Activated naive CD4-positive, alpha-beta T cell treated with anti-CD3 and anti-CD28 coated beads, Interleukin-2, amount 50 U/mL, for 16 hours (primary cell): ENCODE measurements at regions not wholly inside any gene's neighbourhood (a gene's known extent, or its start where the extent isn't known, plus 50 kb on each side); places are given as distances from the start of the nearest gene placed in this dataset.

Experiments used
- DNase-seq: peaks from one replicate; pipeline ENCODE4 v3.0.0-alpha.2; 2020

DNA sequence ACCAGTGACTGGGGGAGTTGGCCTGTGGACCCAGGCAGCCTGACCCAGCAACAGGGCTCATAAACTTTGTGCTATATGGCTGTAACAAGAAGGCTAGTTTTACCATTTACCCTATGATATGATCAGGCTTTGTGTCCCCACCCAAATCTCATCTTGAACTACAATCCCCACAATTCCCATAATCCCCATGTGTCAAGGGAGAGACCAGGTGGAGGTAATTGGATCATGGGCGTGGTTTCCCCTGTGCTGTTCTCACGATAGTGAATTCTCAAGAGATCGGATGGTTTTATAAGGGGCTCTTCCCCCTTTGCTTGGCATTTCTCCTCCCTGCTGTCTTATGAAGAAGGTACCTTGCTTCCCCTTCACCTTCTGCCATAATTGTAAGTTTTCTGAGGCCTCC lies 111.2 kb upstream of the NLRP1 start:
- DNase-seq, result no peak

DNA sequence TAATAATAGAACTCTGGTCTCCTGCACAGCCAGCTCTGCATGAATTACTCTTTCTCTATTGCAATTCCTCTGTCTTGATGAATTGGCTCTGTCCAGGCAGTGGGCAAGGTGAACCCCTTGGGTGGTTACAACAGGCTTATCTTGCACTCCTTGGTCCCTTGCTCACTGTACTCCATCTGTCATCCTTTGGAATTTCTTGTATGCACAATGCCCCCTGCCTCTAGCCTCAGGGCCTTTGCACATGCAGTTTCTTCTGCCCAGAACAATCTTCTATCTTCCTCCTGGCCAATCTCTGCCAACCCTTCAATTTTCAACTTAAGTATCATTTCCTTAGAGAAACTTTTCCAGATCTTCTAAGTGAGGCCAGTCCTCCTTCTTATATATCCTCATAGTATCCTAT lies 114.7 kb upstream of the NLRP1 start:
- no peak for DNase-seq

DNA sequence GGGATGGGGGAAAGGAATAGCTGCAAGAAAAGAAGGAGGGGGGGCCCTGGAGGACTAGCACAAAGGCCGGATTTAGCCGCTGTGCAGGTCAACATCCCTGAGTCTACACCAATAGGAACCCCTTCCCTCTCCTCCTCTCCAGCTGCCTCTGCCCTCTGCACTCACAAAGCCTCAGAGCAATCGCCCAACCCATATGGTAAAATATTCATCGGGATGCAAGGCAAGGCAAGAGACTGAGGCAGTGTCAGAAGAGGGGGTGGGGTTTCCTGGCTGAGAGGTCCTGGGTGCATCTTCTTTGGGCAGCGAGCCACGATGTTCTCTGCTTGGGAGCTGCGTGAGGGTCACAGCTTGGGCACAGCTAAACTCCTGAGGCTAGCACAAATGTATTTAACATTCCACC lies 115.5 kb upstream of the NLRP1 start:
- no peak for DNase-seq

DNA sequence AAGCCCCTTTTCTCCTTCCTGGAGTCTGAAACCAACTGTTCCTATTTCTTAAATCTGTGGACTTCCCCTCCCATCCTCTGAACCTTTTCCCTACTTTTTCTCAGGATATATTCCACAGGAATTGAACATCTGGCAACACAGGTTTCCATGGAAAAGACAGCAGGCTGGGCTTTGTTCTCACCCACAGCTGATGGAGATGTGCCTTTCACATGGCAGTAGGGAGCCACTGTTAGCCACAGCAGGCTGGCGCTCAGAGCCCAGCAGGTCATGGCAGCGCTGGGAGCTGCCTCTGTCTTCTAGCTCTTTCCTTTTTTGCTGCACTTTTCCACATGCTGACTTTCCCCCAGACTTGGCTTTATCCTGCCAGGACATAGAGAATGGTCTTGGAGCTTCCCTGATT lies 116.4 kb upstream of the NLRP1 start:
- no peak for DNase-seq

DNA sequence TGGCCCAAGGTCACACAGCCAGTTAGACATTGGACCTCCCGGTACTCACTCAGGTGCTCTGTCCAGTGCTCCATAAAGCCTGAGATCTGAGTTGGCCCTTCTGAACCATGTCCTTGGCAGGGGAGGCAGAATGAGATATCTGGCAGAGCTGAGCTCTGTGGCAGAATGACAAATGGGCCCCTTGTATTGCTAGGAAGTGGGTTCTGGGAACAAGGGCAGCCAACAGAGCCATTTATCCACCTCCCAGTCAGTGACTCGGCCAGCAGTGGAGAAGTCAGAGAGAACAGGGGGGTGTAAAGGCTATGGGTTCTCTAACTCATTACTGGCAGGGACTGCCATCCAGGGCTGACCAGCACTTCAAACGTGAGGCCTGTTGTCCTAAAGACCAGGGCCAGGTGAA lies 117.1 kb upstream of the NLRP1 start:
- DNase-seq, result no peak

DNA sequence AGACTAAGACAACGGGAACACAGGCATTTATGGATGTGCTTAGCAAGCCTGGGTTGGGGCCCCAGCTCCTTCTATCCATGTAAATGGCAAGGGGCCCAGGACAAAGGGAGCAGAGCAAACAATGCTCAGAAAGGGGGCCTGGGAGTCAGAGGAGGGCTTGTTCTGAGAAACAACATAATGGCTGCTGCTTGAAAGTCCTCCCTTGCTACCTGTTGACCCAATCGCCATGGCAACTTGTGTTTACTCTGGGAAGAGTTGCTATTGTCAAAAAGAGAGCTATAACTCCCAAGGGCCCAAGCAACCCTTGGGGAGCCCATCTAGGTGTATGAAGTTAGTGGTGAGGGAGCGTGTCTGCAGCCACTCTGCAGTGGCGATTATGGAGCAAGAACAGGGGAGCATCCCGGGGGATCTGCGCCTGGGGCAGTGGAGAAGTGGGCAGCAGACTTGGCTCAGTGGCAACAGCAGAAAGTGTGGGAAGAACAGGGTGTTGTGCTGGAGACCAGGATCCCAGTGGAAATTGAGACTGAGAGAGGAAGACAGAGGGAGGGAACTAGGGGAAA lies 118.7 kb upstream of the NLRP1 start:
- no peak for DNase-seq

DNA sequence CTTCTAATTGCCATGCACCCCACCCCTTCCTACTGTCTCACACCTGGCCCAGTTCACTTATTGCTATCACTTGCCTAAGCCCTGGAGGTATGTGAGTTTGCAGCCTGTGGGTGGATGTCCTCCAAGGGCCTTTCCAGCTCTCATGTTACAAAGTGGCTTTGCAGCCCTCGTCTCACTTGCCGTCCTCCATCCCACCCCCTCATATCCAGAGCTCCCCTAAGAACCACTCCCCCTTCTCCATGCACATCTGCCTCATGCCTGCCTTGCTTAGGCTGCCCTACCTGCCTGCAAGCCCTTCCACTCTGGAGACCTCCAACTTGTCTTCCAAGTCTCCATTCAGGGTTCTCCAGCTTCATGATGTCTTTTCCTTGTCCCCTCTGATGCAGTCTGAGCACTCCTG lies 119.4 kb upstream of the NLRP1 start:
- DNase-seq, result no peak

DNA sequence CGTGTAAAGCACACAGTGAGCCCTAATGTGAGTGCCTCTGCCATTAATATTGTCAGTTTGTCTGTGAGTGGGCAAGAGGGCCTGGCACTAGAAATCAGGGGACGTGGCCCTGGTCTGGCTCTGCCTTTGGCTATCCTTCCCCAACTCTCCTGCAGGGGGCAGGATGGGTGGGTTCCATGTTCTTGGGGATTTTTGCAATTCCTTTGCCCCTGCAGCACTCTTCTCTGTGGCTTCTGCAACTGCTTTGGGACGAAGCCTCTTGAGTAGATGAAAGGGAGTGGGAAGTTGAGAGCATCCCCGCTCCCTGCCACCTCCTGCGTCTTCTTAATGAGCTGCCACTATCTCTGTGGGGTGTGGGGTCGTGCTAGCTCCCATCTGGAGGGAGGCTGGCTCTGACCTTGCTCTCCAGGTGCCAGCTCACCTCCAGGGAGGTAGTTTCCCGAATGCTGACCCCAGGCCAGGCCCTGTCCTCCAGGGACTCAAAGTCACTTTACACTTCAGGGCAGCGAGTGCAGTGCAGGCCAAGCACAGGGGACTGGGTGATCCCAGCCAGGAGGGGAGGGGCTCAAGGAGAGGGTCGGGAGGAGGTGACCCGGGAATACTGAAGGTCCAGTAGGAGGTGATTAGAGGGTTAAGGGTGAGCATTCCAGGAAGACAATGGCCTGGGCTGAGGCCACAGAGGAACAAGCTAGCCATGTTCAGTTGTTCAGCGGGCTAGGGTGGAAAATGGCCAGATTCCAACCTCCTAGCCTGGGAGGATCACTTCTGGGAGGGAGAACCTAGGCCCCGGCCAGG lies 121.0 kb upstream of the NLRP1 start:
- DNase-seq, result no peak

DNA sequence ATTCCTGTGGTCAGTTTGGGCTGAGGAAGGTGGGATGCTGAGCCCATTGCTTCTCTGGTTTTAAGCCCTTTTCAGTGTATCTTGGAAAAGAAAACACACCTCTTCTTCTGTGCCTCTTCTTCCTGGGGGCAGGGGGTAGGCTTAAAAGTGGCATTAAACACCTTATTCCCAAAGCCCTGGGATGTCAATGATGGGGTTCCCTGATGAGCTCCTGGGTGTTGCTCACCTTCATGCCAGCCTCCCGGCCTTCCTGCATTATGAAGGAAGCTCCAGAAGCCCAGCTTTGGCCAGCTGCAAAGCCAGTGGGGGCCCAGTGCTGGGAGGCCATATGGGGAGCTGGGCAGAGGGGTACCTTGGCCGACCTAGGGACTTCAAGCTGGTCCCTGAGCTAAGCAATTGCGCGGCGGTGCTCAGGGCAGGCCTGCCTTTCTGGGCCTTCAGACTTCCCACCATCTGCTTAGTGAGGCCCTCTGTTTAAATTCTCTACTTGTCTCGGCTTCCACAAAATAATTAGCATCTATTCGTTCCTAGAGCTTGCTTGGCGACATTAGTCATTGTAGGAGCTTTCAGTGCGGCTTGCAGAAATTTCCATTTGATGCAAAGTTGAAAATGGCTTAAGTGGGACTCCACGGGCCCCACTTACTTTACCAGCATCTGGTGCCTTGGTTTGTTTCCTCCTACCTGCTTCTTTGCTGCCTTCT lies 121.7 kb upstream of the NLRP1 start:
- no peak for DNase-seq

DNA sequence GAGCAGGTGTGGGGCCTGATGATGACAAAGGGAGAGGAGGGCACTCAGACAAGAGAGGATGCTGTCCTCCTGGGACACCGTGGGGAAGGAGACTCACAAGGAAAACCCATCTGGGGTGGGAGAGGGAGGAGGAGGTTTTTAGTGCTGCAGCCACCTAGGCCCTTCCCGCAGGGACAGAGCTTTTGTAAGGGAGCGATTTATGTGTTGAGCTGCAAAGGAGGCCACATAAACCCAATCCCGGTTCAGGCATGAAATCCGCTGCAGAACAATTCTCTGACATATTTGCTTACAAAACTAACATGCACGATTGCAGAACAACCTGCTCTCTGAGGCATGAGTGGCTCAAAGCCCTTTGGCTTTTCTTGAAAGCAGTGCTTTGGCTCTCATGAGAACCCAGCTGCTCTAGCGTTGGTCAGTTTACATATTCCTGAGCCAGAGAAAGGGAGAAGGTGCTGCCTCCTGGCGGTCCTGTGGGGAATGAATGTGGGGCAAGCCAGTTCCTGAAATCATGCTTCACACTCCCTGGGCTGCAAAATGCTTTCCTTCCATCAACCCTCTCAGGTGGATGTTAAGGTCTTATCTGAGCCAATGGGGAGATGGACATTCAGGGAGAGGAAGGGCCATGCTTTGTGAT lies 122.4 kb upstream of the NLRP1 start:
- peak; percentile 58 for DNase-seq

DNA sequence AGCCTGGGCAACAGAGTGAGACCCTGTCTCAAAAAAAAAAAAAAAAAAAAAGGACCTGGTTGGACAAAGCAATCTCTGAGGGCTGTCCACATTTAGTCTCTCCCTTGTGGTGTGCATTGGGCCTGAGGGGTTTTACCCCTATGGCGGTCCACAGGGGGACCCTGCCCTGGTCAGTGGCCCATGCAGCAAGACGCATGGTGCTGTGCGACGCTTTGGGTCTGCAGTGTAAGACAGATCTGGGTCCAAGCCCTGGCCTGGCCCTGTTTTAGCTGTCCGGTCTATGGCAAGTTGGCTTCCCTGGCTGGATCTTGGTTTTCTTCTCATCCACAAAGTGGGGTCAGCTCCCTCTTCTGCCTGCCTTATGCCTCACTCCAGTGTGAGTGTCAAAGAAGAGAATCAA lies 123.2 kb upstream of the NLRP1 start:
- DNase-seq, result no peak

DNA sequence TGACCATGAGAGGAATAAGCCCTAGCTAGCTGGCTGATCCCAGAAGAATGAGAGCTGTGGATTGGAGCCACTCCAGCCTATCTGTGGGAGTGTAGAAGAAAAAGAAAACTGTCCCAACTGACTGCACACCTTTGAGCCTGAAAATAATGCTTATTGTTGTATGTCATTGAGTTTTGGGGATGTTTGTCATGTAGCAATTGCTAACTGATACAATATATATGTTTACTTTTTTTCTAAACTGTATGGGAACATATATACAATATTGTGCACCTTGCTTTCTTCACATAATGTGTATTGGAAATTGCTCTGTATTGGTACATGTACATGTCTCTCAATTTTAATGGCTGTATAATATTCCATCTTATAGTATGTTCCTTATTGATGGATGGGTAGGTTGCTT lies 124.0 kb upstream of the NLRP1 start:
- no peak for DNase-seq

DNA sequence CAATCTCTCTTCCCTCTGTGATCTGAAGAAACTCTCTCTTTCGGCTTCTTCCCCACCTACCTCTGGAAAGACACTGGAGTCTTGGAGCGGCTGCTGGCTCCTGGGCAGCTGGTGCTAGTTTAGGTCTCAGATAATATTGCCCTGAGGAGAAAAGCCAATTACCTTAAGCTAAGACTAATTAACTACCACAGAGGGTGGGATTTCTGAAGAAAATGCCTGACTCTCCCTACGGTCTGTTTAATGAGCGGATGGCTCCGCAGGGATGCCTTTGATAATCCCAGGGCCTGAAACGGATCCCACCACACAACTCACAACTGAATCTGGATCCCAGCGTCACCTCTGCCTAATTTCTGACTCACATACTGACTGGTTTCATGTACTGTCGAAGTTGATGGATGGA lies 127.0 kb upstream of the NLRP1 start:
- no peak for DNase-seq

DNA sequence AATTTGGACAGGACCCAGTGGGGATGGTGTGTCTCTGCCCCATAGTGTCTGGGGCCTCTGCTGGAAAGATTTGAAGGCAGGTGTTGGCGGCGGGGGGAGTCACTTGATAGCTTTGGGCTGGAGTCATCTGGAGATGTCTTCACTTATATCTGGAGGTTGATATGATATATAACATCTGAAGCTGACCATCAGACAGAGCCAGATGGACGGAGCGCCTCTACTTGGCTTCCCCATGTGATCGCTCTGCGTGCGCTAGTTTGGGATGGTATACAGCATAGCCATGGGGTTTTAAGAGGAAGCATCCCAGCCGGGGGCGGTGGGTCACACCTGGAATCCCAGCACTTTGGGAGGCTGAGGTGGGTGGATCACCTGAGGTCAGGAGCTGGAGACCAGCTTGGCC lies 130.7 kb upstream of the NLRP1 start:
- DNase-seq, result no peak

DNA sequence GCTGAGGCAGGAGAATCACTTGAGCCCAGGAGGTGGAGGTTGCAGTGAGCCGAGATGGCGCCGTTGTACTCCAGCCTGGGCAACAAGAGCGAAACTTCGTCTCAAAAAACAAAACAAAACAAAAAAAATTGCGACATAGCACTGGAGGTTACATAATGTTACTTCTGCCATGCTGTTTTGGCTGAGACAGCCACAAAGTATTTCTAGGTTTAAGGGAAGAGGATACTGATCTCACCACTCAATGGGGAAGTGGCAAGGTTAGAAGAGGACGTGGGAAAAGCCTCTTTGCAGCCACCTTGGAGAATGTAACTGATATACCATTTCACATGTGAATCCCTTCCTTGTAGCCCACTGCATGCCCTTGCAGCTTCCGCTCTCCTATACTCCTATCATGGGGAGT lies 131.2 kb upstream of the NLRP1 start:
- DNase-seq, result no peak

DNA sequence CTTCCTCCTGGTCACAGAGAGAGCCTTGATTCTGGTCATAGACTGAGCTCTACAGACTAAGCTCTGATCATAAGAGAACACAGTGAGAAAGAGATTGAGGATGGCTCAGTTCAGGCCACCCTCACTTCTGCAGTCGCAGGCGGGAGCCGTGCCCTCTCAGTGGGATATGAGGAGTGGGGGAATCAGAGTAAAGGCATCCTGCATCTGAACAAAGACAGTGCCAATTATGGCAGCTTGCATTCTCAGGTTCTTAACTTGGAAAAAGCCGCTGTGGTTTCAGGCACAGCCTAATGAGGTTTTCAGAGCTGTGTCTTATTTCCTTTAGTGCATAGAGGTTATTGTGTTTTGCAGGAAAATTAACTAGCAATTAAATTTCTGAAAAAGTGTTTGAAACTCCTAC lies 134.4 kb upstream of the NLRP1 start:
- no peak for DNase-seq

DNA sequence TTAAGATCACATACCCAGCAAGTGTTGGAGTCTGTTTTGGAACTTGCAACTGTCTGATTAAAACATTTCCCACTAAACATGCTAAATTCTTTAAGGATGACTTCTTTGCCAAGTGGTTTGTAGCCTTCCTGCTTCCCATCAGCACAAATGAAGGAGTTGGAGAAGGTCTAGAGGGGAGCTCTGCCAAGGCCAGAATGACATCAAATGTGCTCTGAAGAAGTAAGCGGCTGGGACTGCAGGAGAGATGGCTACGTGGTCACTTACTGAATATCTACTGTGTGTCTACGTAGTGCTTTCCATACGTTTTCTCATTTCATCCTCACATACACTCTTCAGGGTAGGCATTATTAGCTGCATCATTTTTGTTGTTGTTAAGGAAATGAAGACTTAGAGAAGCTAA lies 135.7 kb upstream of the NLRP1 start:
- DNase-seq, result no peak

DNA sequence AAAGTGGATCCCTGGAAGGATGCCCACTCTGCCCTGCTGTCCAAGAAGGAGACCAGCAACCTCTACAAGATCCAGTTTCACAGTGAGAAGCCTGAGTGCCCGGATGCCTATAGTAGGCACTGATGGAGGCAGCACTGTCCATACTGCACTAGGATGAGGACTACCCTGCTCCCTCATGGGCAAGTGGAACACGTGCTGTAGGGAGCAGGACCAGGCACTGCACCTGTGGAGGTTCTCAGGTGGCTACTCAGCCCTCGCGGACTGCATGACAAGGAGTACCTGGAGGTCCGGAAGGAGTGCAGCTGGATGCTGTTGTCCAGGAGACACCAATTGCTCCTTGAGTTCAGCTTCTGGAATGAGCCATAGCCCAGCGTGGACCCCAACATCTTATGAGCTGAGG lies 146.1 kb upstream of the NLRP1 start:
- no peak for DNase-seq

DNA sequence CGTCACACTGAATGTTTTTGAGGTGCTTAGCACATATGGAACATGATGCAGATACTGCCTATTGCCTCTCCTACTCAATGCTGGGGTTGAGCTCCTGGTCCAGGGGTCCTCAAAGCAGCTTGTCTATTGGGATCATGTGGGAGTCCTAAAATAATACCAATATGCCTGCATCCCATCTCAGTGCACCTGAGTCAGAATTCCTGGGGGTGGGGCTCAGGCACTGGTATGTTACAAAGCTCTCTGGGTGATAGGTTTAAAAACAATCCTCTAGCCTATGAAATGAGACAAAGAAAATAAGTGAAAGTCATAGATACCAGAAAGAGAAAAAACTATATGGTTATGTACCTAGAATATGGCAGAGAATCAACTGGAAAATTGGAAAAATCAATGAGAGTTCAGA lies 156.6 kb upstream of the NLRP1 start:
- no peak for DNase-seq

DNA sequence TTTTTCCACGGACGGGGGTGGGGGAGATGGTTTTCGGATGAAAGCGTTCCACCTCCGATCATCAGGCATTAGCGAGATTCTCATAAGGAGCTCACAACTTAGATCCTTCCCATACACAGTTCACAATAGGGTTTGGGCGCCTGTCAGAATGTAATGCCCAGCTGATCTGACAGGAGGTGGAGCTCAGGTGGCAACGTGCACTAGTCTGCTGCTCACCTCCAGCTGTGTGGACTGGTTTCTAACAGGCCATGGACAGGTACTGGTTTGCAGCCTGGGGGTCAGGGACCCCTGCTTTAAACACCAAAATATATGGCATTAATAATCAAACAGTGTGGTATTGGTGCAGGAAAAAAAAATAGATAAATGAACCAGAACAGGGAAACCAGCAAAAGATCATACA lies 157.5 kb upstream of the NLRP1 start:
- DNase-seq, result no peak

DNA sequence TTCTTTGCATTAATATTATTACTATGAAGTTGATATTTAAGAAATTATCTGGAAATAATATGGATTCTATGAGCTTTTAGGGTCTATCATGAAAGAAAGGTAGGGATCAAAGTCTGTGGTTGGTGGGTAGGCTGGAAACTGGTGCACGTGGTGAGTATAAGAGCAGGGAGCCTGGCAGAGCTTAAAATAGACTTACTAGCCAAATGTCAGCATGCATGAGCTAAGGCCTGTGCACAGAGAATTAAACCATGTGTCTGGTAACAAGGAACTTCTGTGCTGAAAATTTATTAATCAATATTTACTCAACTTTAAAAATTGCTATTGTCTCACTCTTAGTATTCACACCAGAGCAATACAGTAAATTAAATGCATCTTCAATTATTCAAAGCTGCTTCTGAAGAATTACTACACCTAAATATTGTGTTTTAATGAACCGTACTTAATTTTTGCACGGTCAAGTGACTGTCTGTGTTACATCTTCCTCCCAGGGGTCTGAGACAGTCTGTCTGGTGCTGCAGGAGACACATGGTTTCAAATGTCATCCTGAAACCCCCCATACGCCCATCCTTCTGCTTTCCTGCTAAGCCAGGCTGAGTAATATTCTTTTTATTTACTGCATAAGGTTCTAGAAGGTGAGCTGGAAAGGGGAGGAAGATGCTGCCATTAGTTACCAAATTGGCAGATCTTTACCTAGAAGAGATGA lies 161.0 kb upstream of the NLRP1 start:
- no peak for DNase-seq

DNA sequence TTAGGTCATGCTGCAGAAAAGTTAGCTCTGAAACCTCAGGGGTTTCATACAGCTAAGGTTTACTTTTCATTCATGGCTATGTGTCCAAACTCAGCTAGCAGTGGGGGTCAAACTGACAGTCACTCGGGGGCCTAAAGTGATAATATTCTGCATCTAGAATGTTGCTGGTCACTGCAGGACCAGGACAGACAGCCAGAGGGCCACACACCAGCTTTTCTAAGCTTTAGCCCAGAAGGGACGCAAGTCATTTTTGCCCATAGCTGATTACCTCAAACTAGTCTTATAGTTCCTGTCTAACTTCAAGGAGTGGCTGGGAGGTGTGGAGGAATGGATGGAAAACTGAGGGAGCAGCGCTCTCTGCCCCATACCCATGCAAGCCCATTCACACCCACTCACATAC lies 163.0 kb upstream of the NLRP1 start:
- DNase-seq, result no peak

DNA sequence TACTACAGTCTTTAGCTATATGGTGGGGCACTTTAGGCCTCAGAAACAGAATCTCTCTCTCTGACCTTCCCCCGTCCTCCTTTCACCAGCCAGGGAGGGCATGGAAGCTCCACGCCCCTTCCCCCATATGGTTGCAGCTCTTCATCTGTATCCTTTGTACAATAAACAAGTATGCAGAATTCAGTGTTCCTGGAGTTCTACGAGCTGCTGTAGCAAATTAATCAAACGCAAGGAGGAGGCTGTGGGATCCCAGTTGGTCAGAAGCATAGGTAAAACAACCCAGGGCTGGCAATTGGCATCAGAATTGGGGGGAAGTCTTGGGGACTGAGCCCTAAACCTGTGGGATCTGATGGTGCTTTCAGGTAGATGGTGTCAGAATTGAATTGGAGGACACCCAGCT lies 163.7 kb upstream of the NLRP1 start:
- DNase-seq, result no peak
